ENCODE measurements at regions not wholly inside any gene's neighbourhood (a gene's known extent, or its start where the extent isn't known, plus 50 kb on each side); places are given as distances from the start of the nearest gene placed in this dataset.

GRCh38 chr1:117680316-117681002 lies 74.6 kb downstream of the TENT5C start:
- Histone ChIP-seq H3K27me3 (replicated peaks in 1 of 4; ENCODE audit: control insufficient read depth in 3 of 4, extremely low read depth in 1 of 4, insufficient read depth in 3 of 4, low read length in 3 of 4) (no peaks in the 10 kb centered on the region), H2BK5ac (ENCODE audit: low read depth, low read length) (no peak overlapping the region), H3K27ac (ENCODE audit: low read depth, low read length) (no peak overlapping the region), H3K18ac (ENCODE audit: extremely low read depth, low read length) (no peak overlapping the region), H3K4me3 (ENCODE audit: extremely low read depth in 1 of 4, insufficient read depth in 2 of 4, low read depth in 3 of 4, low read length in 4 of 4) (no peak overlapping the region), H2BK120ac (replicated peaks; ENCODE audit: low read depth, low read length) (no peak overlapping the region), H3K79me2 (ENCODE audit: control insufficient read depth in 1 of 2, insufficient read depth in 2 of 2, low read length in 2 of 2) (no peaks in the 10 kb centered on the region), H2AK5ac (ENCODE audit: low read depth, low read length) (no peak overlapping the region), H3K56ac (replicated peaks; ENCODE audit: insufficient read length, low read depth, low read length) (no peak overlapping the region), H3K9ac (replicated peaks in 1 of 4; ENCODE audit: extremely low read depth in 1 of 4, low read depth in 3 of 4, low read length in 3 of 4) (no peak overlapping the region), H3K9me3 (ENCODE audit: insufficient read depth in 2 of 2, low read depth in 1 of 2, low read length in 1 of 2) (no peaks in the 10 kb centered on the region), H2BK20ac (ENCODE audit: low read length) (no peak overlapping the region), H3K14ac (ENCODE audit: insufficient read length) (no peak overlapping the region), H2BK12ac (ENCODE audit: low read depth, low read length) (no peak overlapping the region), H4K91ac (replicated peaks; ENCODE audit: insufficient read length, low read length) (no peak overlapping the region), H4K20me1 (replicated peaks in 1 of 2; ENCODE audit: control insufficient read depth in 1 of 2, insufficient read depth in 2 of 2, low read length in 2 of 2) (no peaks in the 10 kb centered on the region), H2BK15ac (ENCODE audit: low read length) (no peak overlapping the region), H3K36me3 (ENCODE audit: control insufficient read depth in 2 of 4, insufficient read depth in 4 of 4, low read length in 3 of 4) (no peaks in the 10 kb centered on the region), H3K79me1 (ENCODE audit: low read depth, low read length) (no peaks in the 10 kb centered on the region), H3K4ac (replicated peaks; ENCODE audit: insufficient read length, low read depth, low read length) (no peak overlapping the region), H2AFZ (ENCODE audit: low read length) (no peak overlapping the region), H4K5ac (ENCODE audit: insufficient read length, low read depth, low read length) (no peak overlapping the region), H3K23me2 (ENCODE audit: low read depth, low read length) (no peaks in the 10 kb centered on the region), H4K8ac (ENCODE audit: extremely low read depth, insufficient read depth, low read length) (no peak overlapping the region), H3K4me1 (replicated peaks in 1 of 4; ENCODE audit: control insufficient read depth in 3 of 4, insufficient read depth in 4 of 4, low read length in 3 of 4) (no peaks in the 10 kb centered on the region), H3K4me2 (ENCODE audit: insufficient read depth in 1 of 2, low read depth in 2 of 2, low read length in 2 of 2) (no peak overlapping the region), H3K23ac (ENCODE audit: insufficient read length) (no peak overlapping the region)
- DNase-seq (ENCODE audit: low read depth in 1 of 2, low spot score in 2 of 2) (no peak), FAIRE-seq (no peak)
- CTCF ChIA-PET (ENCODE audit: partially characterized antibody), result interaction anchor here (0.7 to 2.6 kb wide), 11 partner anchors 10 to 145 kb away, joined by 3 to 12 read pairs (median 6); no protein-coding TSS in a partner anchor
- POLR2A ChIA-PET (ENCODE audit: partially characterized antibody), result interaction anchor here (1.6 kb wide), 1 partner anchor 74 kb away, joined by 4 read pairs; no protein-coding TSS in a partner anchor
- WGBS, 2 experiments (ENCODE audit: extremely low coverage in 1 of 2, insufficient coverage in 1 of 2, insufficient read length in 1 of 2, insufficient replicate concordance in 2 of 2, low coverage in 1 of 2, low lambda C conversion rate in 2 of 2, missing lambda C conversion rate in 1 of 2), result 91% methylated on average over 9 of the region's 9 CpGs; no CpG with 5 or more reads in 1 of the 2 experiments
- TF ChIP-seq, protein P1, sequence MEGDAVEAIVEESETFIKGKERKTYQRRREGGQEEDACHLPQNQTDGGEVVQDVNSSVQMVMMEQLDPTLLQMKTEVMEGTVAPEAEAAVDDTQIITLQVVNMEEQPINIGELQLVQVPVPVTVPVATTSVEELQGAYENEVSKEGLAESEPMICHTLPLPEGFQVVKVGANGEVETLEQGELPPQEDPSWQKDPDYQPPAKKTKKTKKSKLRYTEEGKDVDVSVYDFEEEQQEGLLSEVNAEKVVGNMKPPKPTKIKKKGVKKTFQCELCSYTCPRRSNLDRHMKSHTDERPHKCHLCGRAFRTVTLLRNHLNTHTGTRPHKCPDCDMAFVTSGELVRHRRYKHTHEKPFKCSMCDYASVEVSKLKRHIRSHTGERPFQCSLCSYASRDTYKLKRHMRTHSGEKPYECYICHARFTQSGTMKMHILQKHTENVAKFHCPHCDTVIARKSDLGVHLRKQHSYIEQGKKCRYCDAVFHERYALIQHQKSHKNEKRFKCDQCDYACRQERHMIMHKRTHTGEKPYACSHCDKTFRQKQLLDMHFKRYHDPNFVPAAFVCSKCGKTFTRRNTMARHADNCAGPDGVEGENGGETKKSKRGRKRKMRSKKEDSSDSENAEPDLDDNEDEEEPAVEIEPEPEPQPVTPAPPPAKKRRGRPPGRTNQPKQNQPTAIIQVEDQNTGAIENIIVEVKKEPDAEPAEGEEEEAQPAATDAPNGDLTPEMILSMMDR (IDR thresholded peaks at IDR 0.05; ENCODE audit: control extremely low read depth in 1 of 3, insufficient read depth in 1 of 3, low read depth in 1 of 3, low read length in 3 of 3), result no peak
- TF ChIP-seq RNF2 (IDR thresholded peaks at IDR 0.05; ENCODE audit: borderline replicate concordance, low read depth, low read length, missing control alignments, poor library complexity, severe bottlenecking) (no peak), RXRA (IDR thresholded peaks at IDR 0.05; ENCODE audit: insufficient read depth, low read depth, low read length) (no peak), NRF1 (IDR thresholded peaks at IDR 0.05; ENCODE audit: low read depth, low read length) (no peak), SIRT6 (IDR thresholded peaks at IDR 0.05; ENCODE audit: low read length) (no peak), TBP (IDR thresholded peaks at IDR 0.05; ENCODE audit: low read depth, low read length) (no peak), GABPA (IDR thresholded peaks at IDR 0.05; ENCODE audit: borderline replicate concordance, insufficient read depth, low read length) (no peak), EGR1 (IDR thresholded peaks at IDR 0.05; ENCODE audit: borderline replicate concordance, low read depth, low read length) (no peak), CBX8 (IDR thresholded peaks at IDR 0.05; ENCODE audit: borderline replicate concordance, low read depth, low read length) (no peak), FOSL1 (IDR thresholded peaks at IDR 0.05; ENCODE audit: insufficient read depth, low read depth, low read length) (no peak)

Measured in H1 (cell line).